GM19455 (cell line): ENCODE measurements at regions not wholly inside any gene's neighbourhood (a gene's known extent, or its start where the extent isn't known, plus 50 kb on each side); places are given as distances from the start of the nearest gene placed in this dataset.
"Not testable (repeated sequence)": the region's sequence is repeated elsewhere in the genome, so short reads cannot be mapped to it uniquely, and the experiment has no call there.

Experiments
- ATAC-seq: cut with Tn5 transposase; IDR thresholded peaks from one replicate; pipeline ENCODE4 v1.9.1; 2021; ENCODE audit not compliant: unreplicated experiment

GRCh38 chr2:226180281-226180884, 619.2 kb downstream of the IRS1 start:
- no peak for ATAC-seq

- ATAC-seq = no peak
These were observed 620.6 kb downstream of the IRS1 start for GRCh38 chr2:226179010-226179409.

GRCh38 chr2:226176283-226176984, 623.2 kb downstream of the IRS1 start:
- no peak for ATAC-seq

- no peak for ATAC-seq
These were observed 625.2 kb downstream of the IRS1 start for GRCh38 chr2:226174390-226174789.

- no peak for ATAC-seq
These were observed 626.7 kb downstream of the IRS1 start for GRCh38 chr2:226172939-226173338.

- no peak for ATAC-seq
These were observed 627.3 kb downstream of the IRS1 start for GRCh38 chr2:226172309-226172708.

- ATAC-seq = no peak
These were observed 629.7 kb downstream of the IRS1 start for GRCh38 chr2:226169751-226170581.

GRCh38 chr2:226168496-226169160, 631.0 kb downstream of the IRS1 start:
- ATAC-seq = no peak

- no peak for ATAC-seq
These were observed 635.1 kb downstream of the IRS1 start for GRCh38 chr2:226164512-226164911.

- not testable (repeated sequence) for ATAC-seq
These were observed 639.0 kb downstream of the IRS1 start for GRCh38 chr2:226160617-226161016.

- ATAC-seq = no peak
These were observed 639.6 kb downstream of the IRS1 start for GRCh38 chr2:226159875-226160479.

- no peak for ATAC-seq
These were observed 640.7 kb downstream of the IRS1 start for GRCh38 chr2:226158940-226159339.

- no peak for ATAC-seq
These were observed 641.4 kb downstream of the IRS1 start for GRCh38 chr2:226158229-226158628.

- no peak for ATAC-seq
These were observed 644.3 kb downstream of the IRS1 start for GRCh38 chr2:226155093-226155875.

GRCh38 chr2:226154610-226155009, 645.0 kb downstream of the IRS1 start:
- no peak for ATAC-seq

GRCh38 chr2:226153553-226153952, 646.1 kb downstream of the IRS1 start:
- ATAC-seq = no peak

GRCh38 chr2:226151157-226151556, 648.5 kb downstream of the IRS1 start:
- no peak for ATAC-seq

- no peak for ATAC-seq
These were observed 656.5 kb downstream of the IRS1 start for GRCh38 chr2:226143091-226143490.

- ATAC-seq = no peak
These were observed 657.2 kb downstream of the IRS1 start for GRCh38 chr2:226142463-226142862.

GRCh38 chr2:226140594-226140993, 659.0 kb downstream of the IRS1 start:
- ATAC-seq = no peak
